T-helper 1 cell treated with Interleukin-12 subunit alpha and Interleukin-12 subunit beta and Interleukin-4 antibody, amounts not matched to agents 30 ng/mL and 1 ng/mL, for 36 hours (primary cell): ENCODE measurements at regions not wholly inside any gene's neighbourhood (a gene's known extent, or its start where the extent isn't known, plus 50 kb on each side); places are given as distances from the start of the nearest gene placed in this dataset.

ENCODE experiments used
- intact Hi-C: fragments of 100-400 bp; cut with micrococcal nuclease; formaldehyde crosslinking; loops from one replicate; pipeline ENCODE4 v1.15.1; 2024

- intact Hi-C loops = no loop called here
These were observed 83.1 kb downstream of the ZNF486 start for GRCh38 chr19:20250121-20250520.
